Kidney tubule cell (primary cell): ENCODE measurements at regions not wholly inside any gene's neighbourhood (a gene's known extent, or its start where the extent isn't known, plus 50 kb on each side); places are given as distances from the start of the nearest gene placed in this dataset.

ENCODE experiments used
- DNase-seq: peaks from one replicate; pipeline ENCODE4 v3.0.0-alpha.2; 2018; ENCODE audit warnings: low spot score

DNA sequence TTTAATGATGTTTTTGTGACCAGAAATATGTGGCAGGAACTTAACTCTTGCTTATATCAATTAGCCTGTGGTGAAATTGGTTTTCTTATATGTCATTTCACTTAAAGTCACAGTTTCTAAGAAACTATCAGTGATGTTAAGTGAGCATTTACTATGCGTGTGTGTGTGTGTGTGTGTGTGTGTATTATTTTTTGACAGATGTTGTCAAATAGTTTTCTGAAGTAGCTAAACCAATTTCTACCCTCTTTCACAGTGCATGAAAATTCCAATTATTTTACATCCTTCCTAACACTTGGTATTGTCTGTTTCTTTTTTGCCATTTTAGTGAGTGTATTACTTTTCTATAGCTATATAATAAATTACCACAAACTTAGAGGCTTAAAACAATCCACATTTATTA lies 122.1 kb upstream of the CAND1 start:
- no peak for DNase-seq

DNA sequence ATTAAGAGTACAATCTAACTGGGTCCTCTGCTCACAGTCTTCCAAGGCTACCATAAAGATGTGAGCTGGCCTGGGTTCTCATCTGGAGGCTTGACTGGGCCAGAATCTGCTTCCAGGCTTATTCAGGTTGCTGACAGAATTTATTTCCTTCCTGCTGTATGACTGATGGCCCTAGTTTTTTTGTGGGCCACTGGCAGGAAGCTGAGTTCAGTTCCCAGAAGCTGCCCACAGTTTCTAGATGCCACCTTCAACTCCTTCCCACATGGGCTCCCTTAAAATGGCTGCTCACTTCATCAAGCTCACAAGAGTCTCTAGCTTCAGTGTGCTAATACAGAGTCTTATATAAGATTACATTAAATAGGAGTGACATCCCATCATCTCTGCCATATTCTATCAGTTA lies 121.7 kb upstream of the CAND1 start:
- no peak for DNase-seq

DNA sequence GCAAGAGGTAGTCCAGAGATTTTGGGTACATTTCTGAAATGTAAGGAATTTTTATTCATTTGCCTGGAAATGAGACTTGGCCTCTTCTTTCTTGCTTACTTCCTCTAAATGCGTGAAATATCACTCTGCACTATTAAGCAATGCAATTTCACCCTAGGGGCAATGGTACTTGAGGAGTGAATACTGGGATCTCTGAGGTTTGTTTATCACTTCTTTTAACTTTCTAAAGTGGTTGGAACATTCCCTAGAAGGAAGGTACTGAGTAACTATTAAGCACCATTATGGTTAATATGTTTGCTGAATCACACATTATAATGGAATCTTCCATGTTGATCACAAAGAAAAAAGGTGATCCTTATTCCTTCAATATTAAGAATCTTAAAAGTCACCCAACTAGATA lies 120.9 kb upstream of the CAND1 start:
- no peak for DNase-seq

DNA sequence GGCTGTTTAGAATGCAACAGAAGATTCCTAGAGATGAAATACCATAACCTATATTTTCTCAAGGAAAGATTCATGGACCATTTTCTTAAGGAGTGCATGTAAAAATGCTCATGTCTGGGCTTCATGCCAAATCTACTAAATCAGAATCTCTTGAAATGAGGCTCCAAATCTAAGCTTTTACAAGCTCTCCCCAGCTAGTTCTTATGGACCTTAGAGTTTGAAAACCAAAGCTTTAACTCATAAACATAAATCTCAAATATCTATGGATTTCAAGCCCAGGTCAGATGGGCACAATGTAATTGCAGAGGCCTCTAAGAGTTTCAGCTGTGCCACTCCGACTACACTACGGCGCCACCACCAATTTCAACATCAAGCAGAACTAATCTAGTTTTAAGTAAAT lies 117.3 kb upstream of the CAND1 start:
- no peak for DNase-seq

DNA sequence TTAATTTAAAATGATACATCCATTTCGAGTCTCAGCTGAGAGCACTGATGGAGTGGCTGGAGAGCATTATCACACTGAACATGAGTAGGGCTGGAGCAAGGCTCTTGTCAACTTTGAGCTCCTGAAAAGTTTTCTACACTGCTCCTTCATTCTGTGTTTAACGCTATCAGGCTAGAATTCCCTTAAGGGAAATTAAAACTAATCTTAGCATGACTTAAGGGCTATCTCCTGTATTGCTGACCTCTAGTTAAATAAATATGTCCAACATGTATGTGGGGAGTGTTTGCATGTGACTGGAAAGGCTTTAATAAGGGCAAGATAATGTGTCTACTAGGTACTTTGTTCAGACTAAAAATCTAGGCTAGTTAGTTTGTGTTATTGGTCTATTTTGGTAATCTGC lies 116.7 kb upstream of the CAND1 start:
- DNase-seq, result no peak

DNA sequence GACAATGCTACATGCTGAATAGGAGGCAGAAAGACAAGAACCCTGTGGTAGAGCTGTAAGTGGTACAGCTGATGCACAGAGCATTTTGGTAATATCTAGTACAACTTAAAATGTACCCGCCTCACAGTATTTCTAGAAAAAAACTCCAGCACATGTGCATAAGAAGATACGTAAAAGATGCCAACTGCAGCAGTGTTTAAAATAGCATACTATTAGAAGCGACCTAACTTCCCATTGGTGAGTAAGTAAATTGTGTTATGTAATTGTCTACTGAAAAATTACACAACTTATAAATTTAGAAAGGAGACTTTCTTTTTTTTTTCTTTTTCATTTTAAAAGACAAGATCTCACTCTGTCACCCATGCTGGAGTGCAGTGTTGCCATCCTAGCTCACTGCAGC lies 114.3 kb upstream of the CAND1 start:
- DNase-seq, result no peak

DNA sequence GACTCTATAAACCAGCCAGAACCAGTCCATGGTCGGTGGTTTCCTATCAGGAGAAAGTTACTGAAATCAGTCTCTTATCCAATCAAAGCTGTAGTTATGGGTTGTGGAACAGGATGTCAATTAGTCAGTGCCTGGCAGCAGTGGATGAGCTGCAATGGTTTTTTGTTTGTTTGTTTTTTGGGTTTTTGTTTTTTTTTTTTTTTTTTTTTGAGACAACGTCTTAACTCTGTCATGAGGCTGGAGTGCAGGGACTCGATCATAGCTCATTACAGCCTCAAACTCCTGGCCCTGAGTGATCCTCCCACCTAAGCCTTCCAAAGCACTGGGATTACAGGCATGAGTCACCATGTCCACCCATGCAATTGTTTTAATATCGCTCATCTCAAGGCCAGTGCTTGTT lies 113.3 kb upstream of the CAND1 start:
- DNase-seq, result peak; percentile 64

DNA sequence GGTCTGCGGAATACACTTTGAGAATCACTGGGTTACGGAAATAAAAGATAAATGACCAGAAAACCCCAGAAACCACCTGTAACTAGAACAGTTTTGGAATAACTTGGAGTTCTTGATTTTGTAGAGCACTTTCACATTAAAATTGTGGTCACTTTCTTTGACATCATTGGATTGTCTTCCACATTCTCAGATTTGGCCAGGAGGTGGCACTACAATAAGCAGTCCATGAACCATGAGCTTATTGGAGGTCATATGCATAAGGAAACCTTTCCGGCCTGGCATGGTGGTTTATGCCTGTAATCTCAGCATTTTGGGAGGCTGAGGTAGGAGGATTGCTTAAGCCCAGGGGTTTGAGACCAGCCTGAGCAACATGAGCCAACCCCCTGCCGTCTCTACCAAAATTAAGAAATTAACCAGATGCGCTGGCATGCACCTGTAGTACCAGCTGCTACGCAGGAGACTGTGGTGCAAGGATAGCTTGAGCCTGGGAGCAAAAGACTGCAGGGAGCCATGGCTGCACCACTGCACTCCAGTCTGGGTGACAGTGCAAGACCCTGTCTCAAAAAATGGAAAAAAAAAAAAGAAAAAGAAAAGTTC lies 107.7 kb upstream of the CAND1 start:
- peak; percentile 55 for DNase-seq

DNA sequence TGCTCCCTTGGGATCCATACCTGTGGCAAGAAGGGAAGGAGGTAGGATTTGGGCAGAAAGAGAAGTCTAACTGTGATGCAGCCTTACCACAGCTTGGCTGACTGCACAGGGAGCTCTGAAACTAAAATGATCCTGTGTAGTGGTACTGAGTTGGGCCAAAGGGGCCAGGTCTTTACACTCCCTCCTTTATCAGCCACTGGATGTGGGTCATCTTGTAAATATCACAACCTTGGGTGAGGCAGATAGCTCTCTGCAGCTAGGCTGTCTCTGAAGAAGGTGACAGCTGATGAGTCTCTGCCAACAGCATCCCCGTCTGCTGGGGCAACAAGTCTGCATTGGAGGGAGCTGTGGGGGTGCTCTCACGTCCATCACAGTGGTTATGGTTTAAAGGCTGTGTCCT lies 95.9 kb upstream of the CAND1 start:
- DNase-seq, result no peak

DNA sequence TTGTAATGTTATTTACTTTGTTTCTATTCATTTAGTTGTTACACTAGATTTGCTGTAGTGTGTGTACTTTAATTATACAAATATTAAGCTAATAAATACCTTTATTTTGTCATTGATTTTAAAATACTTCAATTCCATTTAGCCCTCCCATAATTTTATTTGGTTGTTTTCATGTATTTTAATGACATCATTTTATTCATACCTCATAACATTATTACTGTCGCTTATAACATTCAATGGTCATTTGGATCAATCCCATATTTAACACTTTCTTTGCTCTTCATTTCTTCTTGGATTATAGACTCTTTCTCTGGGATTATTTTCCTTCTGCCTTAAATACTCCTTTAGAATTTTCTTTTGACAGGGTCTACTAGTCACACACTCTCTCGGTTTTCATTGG lies 86.6 kb upstream of the CAND1 start:
- no peak for DNase-seq

DNA sequence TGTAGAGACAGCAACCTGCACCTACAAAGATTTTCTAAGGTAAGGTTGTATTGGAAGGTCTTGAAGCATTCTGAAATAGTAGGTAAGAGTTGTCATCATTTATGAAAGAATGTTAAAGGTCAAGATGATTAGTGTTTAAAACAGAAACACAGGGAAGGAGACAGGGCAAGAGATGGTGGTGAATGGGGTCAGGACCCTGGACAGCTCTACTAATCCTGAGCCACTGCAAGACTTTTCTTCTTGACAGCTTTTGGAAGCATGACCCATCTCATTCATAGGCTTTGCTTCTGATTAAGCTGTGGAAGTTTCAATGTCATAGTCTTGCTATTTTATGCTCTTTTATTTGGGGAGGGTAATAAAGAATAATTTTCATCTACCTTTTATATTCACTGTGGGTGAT lies 75.5 kb upstream of the CAND1 start:
- peak; percentile 37 for DNase-seq

DNA sequence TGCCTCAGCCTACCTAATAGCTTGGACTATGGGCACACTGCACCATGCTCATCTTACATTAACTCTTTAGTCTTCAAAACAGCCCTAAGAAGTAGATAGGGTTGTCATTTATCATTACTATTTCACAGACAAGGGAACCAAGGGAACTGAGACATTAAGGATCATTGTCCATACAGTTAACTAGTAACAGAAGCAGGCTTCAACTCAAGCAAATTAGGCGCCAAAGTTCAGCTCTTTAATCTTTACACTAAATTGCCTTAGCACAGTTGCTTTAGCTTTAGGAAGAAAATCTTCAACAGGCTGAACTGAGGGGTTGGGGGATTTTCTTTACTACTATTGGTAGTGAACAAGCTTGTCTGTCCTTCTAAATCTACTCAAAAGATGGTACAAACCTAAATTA lies 68.8 kb upstream of the CAND1 start:
- DNase-seq, result no peak

DNA sequence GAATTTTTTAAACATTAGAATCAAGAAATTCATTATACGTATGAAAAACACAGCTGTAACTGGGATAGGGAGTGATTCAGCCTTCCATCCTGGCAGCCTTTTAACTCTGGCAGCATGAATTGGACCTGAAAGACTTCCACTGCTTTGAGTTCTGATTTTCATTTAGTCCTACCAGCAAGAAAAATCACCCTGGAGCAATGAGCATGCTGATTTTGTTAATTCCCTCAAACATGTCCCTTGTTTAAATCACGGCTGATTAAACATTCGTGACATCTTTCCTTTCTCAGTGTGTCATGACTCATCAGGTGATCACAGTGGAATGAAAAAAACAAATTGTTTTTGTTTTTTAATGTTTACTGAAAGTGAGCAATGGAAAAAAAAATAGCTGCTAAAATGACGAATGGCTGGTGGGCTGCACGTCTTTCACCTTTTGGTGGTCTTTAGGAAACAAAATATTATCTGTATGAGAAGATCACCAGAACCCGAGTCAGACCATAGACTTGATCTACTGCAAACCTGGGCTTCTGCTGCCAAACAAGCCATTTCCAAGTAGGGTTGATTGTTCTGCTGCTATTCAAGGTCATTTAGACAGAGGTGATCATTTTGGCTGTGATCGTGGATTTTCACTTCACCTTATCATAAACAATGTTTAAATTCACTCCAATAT lies 67.0 kb upstream of the CAND1 start:
- no peak for DNase-seq

DNA sequence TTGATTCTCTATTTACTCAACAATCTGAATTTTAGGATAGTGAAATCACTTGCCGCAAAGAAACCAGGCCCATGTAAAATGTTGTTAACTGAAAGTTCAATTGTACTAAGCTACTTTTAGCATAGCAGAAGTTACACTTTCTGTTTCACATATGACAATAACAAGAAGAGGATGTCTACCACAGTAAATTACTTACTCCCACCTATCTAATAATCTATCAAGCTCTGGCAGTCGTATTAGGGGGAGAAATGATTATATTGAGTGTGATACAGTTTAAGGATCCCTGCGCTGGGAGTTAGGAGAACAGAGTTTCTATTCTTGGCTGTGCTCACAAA lies 66.5 kb upstream of the CAND1 start:
- DNase-seq, result no peak

DNA sequence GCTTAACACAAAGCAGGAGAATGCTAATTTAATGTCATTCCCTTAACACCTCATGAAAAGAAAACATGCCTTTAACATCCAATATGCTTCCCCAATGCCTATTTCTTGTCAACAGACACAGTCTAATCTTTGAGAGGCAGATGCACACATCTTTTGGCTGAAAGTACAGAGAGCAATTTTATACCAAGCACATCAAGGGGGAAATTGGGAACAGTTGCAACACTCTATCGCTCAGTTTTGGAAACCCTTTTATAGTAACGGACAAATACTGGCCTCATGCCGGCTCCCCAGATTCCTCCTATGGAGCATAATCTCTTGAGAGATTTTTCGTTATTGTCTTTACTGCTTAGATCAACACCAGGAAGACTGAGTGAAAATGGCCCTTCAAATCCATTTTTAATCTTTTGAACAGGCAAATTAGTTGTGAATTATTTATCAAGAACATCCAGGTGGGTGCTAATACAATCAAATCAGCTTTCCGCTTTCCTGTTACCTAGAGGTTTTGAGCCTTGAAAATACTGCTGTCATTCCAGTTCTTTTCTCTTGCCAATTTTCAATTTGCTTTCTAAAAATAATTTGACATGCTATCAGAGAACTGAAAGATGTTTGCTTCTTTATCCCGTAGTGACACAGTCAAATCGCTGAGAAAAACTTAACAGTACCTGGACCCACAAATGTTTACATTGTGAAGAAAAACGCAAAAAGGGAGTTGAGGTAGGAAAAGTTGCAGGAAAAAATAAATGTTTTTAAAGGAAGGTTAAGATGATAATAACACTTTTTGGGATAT lies 60.7 kb upstream of the CAND1 start:
- DNase-seq, result no peak

DNA sequence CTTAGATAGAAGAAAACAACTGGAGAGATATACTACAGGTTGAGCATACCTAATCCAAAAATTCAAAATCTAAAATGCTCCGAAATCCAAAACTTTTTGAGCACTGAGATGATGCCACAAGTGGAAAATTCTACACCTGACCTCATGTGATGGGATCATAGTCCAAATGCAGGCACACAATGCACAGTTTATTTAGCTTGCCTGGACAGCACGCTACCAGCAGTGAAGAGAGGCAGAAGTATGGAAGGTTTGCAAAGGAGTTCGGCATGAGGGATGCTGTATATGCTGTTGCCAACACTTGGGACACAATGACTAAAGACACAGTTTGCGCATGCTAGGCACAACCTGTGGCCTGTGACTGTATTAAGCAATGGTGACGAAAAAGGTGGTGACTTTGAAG lies 58.1 kb upstream of the CAND1 start:
- DNase-seq, result no peak

DNA sequence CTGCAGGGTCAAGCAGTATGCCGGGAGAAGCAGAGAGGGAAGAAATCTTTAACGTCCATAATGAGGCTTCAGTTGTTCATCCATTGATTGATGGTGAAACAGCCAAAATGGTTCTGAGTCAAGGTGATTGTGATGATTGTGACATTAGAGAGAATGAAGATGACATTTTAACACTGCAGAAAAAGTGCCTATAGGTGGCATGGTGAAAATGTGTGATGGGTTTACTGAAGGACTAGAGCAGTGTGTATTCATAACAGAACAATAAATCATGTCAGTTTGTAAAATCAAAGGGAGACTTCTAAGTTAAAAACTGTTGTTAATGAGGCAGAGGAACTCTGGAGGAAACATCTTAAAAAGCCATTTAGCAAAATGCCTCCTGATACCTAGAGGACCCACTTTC lies 57.7 kb upstream of the CAND1 start:
- no peak for DNase-seq

DNA sequence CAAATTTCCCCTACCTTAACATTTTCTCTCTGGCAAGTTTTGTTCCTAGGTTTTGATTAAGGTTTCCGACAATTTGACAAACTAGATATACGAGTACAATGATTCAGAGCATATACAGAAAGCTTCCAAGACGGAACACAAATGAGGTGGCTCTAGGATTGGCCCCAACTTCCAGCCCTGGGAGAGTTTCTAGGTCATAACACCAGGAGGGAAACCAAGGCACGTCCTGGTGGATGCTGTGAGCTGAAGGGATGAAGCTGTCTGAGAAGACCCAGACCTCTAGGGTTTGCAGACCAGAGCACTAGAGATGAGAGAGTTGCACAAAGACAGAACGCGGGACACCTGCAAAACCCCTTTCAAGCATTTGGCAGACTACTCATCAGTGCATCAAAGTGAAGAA lies 51.5 kb upstream of the CAND1 start:
- DNase-seq, result no peak
